ENCODE measurements at regions not wholly inside any gene's neighbourhood (a gene's known extent, or its start where the extent isn't known, plus 50 kb on each side); places are given as distances from the start of the nearest gene placed in this dataset.

- TF ChIP-seq CTCF (IDR thresholded peaks at IDR 0.05) (no peak), POLR2AphosphoS5 (IDR thresholded peaks at IDR 0.05; ENCODE audit: low read depth, low read length) (no peak), TCF7L2 (IDR thresholded peaks at IDR 0.05; ENCODE audit: low read depth, low read length) (no peak)
Observed at GRCh38 chr22:22986008-22986407, 84.3 kb upstream of the GNAZ start.
